OCI-M1 (cell line): ENCODE measurements at regions not wholly inside any gene's neighbourhood (a gene's known extent, or its start where the extent isn't known, plus 50 kb on each side); places are given as distances from the start of the nearest gene placed in this dataset.

ENCODE experiments used
- DNase-seq: peaks from one replicate; lab custom pipeline; 2025; lab: John Stamatoyannopoulos, UW

DNA sequence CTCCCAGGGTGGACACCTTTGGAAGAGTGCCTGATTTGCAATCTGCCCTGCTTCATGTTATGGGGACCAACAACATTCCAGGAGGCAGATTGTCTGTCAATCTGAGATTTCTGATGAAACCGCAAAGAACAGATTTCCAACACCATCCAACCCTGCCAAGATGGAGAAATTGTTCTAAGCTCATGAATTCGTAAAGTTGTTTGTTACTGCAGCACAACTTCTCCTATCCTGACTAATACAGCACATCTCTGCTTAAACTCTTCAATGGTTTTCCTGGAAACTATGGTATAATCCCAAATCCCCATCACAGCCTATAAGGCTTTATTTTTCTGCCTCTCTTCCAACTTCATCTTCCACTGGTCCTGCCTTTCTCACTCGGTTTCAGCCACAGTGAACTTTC lies 210.3 kb upstream of the TSHZ3 start:
- no peak for DNase-seq

DNA sequence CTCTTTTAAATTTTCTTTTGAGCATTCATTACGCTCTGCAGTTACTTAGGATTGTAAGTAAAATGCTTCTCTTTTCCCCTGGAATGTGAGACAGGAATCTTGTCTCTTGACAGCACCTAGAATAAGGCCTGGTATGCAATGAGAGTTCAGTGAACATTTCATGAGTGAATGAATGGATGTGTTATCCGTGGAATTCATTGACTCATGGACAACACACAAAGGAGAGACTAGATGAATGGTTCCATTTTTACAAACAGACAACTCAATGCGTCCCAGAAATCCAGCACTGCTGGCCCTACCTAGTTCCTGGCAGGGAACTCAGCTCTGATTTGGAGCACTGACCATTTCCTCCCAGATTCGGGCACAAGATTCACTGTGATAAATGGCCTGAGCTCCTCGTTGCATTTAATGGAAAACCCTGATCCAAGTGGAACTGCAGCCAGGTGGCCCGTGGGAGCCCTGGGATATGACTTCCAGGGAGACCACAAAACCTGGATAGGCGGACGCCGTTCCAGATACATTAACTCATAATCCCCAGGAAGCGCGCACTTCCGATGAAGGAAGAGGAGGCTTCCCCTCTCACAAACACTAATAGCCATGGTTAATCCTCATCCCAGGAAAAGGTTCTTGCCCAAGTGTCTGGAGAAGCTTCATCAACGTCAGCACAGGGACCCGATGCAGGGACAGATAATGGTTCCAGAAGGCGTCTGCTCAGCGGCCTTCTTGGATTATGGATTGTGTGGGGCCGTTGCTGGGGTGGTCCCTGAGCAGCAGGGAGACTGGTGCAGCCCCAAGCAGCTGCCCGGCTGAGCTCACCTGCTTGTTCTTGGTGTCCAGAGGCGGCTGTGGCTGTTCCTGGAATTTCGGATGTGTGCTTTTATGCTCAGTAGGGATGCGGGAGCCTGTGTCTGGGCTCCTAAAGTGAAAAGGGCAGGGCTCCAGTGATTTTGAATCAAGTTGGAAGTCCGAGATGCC lies 211.1 kb upstream of the TSHZ3 start:
- no peak for DNase-seq

DNA sequence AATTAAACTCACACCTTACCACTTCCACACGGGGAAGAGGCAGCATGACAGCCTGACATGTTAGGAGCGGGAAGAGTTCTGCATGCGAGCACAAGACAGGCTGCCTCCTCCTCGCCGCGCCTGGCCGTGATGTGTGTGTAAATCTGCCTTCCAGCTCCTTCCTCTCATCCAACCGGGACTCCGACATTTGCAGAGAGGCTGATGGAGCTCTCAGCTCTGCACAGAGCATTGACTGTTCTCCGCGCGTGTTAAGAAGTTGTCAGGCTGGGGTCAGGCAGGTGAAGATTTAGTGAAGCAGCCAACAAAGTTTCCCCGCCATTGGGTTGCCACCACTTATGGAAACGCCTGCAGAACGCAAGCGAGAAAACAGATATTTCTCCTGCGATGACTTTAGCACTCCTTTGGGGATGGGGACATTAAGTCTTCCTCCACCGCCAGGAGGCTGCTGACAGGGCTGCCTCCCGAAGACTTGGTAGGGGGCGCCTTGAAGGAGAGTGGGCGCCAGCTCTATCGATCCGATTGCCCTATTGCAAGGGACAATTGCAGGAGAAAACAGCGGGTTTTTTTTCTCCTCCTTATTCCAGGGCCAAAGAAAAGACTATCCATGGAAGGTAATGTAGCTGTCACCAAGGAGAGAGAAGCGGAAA lies 213.9 kb upstream of the TSHZ3 start:
- DNase-seq = no peak

DNA sequence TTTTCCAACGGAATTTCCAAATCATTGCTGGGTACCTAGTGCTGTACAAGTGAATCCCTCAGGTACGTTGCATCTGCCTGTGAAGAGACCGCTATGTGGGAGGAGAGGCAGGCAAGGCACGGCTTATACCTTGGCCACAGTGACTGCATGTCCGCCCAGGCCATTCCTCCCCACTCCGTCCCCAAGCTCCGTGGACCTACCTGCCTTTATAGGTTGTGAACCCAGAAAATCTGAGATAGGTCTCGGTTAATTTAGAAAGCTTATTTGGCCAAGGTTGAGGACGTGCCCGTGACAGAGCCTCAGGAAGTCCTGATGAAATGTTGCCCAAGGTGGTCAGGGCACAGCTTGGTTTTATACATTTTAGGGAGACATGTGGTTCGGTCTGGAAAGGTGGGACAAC lies 218.5 kb upstream of the TSHZ3 start:
- no peak for DNase-seq

GRCh38 chr19:31568724-31569123 lies 219.5 kb upstream of the TSHZ3 start:
- DNase-seq = no peak

DNA sequence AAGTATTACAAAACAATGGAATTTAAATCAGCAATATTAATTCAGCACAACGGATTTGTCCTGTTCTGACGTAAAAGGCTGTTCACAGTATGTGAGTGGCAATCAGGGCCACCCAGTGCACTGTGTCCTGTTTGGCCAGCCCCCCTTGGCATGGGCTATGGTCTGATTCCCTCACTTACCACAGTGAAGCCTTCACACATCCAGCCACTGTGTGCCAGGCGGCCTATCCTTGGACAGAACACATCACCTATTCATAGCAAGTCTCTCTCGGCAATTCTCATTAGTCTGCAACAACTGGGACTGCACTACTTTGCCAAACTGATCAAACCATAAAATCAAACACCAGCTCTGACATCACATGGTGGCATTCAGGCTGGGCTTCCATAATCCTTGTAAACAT lies 221.5 kb upstream of the TSHZ3 start:
- DNase-seq = no peak

GRCh38 chr19:31572102-31572975 lies 223.1 kb upstream of the TSHZ3 start:
- no peak for DNase-seq

GRCh38 chr19:31572976-31573298 lies 223.7 kb upstream of the TSHZ3 start:
- DNase-seq = no peak

DNA sequence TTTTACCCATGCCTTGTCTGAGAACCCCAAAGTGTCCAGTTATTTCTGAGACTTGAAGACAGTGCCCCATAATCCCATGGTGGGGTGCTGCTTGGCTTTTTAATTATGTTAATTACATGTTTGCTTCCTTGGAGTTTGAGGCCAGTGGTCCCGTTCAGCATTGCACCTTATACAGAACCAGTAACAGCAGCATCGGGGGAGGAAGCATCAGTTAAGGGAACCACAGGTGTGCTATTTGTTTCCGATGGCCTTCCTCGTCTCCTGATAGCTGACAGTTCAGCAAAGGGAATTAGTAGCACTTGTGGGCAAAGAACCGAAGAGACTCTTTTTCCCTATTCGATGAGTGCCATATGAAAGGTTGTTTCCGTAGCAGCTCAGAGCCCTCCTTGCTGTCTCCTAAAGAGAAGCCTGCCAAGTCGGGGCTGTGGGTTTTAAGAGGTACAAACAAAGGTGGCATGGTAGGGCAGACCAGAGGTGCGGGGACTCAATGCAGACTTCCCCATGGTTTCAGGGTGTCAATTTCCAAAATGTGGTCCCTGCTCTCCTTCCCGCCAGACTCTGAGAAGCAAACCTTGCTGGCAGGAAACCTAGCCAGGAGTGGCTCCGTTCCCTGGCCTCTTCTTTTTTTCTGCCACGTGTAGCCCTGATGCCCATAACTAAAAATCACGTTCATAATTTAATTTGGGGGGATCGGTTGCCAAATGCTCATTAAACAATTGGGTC lies 225.2 kb upstream of the TSHZ3 start:
- DNase-seq = no peak

- DNase-seq = no peak
Observed at GRCh38 chr19:31575846-31576335, 226.7 kb upstream of the TSHZ3 start.

- no peak for DNase-seq
Observed at GRCh38 chr19:31578326-31578725, 229.1 kb upstream of the TSHZ3 start.

DNA sequence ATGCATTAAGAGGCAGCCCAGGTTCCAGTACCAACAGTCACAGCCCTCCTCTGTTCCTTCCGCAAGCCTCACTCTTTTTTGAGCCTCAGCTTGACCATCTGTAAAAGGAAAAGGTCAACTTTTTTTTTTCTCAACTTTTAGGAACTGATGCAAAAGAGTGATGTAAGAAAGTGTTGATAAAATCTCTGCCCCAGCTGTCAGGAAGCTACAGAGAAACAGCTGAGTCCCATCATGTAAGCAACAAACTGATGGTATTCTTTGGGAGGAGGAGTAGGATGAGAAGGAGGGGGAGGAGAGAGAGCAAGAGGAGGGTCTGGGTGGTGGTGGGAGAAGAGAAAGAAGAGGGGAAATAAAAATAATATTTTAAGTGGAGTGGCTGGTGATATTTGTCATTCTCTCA lies 233.9 kb upstream of the TSHZ3 start:
- no peak for DNase-seq

DNA sequence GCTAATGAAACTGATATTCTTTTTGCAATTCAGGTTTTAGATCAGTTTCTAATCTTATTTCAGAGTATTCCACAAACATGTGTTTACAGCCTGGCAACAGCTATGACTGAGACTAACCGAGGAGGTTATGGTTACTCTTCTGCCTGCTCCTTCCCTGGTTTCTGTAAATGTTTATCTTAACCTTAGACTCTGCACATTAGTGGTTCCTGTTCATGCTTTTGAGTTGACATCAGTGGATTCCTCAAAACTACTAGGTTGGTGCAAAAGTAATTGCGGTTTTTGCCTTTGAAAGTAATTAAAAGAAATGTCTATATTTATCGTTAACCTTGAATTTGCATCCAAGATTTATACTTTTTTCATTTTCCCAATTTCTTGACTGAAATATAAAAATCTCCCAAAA lies 237.0 kb upstream of the TSHZ3 start:
- no peak for DNase-seq

DNA sequence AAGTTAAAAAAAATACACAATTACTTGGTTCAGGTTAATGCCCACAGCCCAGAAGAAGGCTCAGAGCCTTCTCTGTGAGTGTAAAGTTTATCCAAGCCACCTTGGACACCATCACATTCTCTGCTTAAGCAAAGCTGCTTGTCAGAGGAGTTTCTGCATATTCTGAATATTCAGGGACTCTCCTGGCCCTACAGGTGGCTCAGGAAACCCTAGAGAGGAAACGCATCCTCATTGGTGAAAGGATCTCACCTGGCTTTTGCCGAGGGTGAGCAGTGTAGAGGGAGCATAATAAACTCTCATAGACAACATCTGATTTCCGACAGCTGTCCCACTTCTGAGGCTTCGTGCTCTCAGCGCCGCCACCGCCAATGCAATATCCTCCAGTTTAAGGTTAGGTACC lies 239.9 kb upstream of the TSHZ3 start:
- DNase-seq = no peak

GRCh38 chr19:31591258-31591657 lies 242.0 kb upstream of the TSHZ3 start:
- DNase-seq = no peak

DNA sequence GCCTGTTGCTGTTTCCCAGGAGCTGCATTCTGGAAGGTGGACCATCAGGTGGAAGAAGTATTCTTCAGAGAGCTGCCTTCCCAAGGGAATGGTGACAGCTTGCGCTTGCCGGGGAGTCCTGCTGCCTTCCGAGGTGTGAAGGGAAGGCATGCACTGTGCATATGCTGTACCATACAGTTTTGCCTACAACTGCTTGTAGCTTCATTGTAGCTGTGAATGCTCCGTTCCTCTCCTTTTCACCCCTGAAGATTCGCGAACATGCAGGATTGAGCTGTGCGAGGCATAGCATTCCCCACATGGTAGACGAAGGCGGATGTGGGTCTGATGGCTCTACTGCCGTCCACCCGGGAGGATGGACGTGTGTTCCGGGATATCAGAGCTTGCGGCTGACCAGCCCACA lies 243.2 kb upstream of the TSHZ3 start:
- no peak for DNase-seq

- DNase-seq = no peak
Observed at GRCh38 chr19:31594701-31595100, 245.5 kb upstream of the TSHZ3 start.

GRCh38 chr19:31595521-31595920 lies 246.3 kb upstream of the TSHZ3 start:
- DNase-seq = no peak

- DNase-seq = no peak
Observed at GRCh38 chr19:31596751-31597150, 247.5 kb upstream of the TSHZ3 start.

DNA sequence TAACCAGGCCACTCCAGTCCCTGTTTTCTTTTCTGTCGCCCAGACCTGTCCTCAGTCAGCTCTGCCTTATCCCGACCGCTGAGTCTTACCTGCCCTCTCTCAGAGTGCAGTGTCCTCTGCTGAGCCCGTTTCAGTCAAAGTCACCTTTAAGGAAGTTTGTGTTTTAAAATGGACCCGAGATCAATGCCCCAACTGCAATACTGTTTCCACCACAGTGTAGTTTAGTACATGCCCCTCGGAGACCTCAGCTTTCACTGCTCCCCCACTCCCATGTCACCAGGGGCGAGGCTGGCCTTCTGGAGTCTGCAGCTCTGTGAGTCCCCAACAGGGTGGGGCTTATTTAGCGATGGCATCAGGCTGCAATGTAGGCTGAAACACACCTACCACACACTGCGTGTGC lies 248.4 kb upstream of the TSHZ3 start:
- DNase-seq = no peak

- DNase-seq = no peak
Observed at GRCh38 chr19:31598730-31599238, 249.5 kb upstream of the TSHZ3 start.
